HG03565 (cell line): ENCODE measurements at regions not wholly inside any gene's neighbourhood (a gene's known extent, or its start where the extent isn't known, plus 50 kb on each side); places are given as distances from the start of the nearest gene placed in this dataset.

Experiments used
- ATAC-seq: cut with Tn5 transposase; IDR thresholded peaks from one replicate; pipeline ENCODE4 v1.9.1; 2021; ENCODE audit warnings: mild to moderate bottlenecking, moderate library complexity; ENCODE audit not compliant: unreplicated experiment

DNA sequence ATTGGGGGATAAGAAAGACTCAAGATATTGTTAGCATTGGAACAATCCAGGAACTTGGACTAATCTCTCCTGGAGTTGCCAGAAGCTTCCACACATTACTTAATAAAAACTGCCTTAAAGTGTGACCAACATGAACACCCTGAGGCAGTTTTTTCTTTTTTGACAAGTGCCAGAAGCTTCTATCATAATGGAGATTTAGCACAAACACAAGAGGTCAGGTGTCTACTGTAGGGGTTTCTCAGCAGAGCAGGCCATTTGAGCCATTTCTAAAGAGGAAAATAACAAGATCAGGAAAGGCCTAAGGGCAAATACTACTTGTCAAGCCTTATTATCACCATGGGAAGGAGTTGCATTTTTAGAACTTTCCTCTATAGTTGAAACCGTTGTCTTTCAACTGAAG is 361.5 kb downstream of the EPM2A start:
- ATAC-seq, result no peak

DNA sequence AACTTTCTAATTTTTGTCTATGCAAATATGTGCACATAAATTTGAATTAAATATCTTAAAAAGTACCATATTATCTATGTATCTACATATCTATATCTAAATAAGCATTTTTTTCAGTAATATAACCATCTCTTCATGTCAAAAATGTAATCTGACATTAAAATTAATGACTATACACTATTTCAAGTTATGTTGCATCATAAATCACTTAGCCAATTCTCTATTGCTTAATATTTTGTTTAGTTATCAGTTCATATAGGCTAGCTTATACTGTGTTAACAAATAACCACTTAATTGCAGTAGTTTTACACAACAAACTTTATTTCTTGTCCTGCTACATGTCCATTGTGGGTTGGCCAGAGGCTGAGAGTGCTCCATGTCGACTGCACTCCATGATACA is 360.8 kb downstream of the EPM2A start:
- no peak for ATAC-seq

DNA sequence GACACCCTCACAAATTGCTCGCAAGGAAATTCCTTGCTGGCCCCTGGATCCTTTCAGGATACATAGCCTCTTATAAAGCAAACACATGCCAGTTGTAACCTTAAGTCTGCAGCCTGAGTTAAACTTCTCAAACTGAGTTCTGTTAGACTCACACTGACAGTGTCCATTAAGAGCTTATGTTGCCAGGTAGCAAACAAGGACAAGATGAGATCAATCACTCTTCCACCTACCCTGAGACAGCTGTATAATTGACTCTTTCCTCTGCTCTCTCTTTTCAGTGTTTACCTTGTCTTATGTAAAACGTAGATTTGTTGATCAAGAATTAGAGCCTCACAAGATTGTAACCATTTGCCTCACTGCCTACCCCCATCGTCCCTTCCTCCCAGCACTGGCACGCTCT is 359.8 kb downstream of the EPM2A start:
- no peak for ATAC-seq

DNA sequence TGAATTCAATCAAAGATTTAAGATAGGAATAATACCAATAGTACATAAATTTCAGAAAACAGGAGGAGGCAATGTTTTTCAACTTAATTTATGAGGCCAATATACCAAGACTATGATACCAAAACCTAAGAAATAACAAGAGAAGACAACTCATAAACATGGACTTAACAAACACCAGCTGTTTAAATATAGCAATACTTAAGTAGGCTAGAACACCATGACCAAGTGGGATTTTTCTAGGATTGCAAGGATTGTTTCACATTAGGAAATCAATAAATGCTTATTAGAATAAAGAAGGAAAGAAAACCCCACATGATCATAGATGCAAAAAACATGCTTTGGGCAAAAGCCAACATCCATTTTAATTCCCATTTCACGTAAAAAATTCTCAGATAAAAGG is 355.1 kb downstream of the EPM2A start:
- ATAC-seq, result no peak

DNA sequence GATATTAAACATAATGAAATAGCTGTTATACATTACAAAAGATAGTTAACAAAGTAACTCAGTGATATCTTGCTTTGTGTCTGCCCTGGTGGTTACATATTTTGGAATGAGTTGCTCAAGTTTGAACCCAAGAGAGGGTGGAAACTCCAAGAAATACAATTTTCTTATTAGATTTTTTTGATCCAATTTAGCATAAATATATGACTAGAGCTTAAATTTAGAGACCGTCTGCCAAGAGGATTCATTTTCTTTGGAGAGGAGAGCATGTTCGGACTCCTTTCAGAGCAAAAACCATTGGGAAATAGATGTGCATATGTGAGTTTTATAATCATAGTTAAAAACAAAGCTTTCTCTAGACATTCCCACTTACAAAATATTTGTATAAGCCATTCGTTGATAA is 353.4 kb downstream of the EPM2A start:
- ATAC-seq, result no peak

DNA sequence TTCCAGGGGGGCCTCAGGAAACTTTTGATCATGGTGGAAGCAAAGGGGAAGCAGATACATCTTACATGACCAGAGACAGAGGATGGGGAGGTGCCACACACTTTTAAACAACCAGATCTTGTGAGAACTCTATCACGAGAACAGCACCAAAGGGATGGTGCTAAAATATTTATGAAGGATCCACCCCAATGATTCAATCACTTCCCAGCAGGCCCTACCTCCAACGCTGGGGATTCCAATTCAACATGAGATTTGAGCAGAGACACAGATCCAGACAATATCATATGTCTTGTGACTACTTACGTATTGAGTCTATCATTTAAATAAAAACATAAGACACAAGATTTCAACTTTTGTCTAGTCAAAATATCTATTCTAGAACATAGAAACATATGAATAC is 351.9 kb downstream of the EPM2A start:
- ATAC-seq, result no peak

DNA sequence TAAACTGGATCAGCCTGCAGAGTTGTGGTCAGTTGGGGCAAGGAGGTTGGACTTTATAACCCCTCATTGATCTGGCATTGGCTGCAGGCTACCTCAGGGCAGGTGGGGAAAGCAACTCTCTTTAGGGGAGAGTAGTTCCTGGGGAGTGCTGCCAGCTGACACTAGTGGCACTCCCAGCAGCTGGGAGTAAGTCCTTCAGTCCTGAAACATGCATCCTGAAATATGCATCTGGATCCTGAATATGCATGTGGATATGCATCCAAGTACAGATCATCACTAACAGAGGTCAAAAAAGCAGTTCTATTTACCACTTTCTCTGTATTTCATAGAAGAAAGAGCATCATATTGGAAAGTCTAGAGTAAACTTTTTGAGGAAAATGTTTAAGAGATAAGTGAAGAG is 350.8 kb downstream of the EPM2A start:
- no peak for ATAC-seq

DNA sequence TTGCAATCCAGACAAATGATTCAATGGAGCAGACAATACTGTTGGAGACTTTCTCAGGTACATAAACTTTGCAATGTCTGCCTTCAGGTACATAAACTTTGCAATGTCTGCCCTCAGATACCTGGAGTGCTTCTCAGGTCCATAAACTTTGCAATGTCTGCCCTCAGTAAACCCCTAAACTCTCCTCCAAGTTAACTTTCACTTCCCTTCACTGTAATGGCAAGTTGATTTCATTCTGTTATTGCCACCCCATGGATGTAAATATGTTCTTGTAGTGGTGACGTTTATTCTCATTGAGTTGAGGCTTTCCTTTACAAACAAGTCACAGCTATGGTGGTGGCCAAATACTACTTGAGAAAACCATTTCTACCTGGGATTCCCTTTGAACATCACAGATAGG is 338.8 kb downstream of the EPM2A start:
- ATAC-seq, result no peak

DNA sequence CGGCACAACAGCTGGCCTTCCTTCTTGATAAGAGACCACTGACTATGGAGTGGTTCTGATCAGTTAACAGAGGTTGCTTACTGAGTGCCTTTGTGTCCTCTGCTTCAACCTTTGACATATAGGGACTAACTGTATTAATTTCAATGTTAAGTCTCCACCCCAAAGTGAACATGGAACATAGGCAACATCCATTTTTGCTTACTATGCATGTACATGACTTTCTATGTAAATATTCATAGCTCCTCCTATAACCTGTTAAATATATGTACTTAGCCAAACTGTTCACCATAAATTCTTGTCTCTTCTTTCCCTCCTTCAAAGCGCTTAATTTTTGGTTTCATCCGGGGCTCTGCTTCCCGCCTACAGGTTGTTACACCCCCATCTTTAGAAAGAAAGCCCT is 334.8 kb downstream of the EPM2A start:
- ATAC-seq, result no peak

DNA sequence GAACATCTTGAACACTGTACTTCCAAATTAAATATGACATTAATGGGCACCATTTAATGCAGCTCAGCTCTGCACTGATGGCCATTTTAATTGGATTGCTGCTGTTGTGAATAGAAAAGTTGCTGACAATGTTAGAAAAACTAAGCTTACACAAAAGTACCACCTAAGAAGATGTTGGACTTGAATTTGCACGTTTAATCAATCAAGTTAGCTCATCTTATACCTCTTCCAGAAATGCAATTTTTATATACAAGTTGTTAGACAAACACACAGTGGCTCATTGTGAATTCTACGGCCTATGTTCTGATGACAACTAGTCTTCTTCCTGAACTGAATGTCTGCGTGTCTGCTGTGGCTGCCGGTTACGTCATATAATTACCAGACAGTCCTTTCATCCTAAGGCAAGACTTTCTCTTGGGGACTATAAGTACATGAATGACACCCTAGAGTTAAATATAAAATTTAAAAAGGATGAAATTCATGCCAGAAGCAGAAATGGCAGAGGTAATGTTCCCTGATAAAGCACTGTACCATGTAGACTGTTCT is 330.2 kb downstream of the EPM2A start:
- no peak for ATAC-seq

DNA sequence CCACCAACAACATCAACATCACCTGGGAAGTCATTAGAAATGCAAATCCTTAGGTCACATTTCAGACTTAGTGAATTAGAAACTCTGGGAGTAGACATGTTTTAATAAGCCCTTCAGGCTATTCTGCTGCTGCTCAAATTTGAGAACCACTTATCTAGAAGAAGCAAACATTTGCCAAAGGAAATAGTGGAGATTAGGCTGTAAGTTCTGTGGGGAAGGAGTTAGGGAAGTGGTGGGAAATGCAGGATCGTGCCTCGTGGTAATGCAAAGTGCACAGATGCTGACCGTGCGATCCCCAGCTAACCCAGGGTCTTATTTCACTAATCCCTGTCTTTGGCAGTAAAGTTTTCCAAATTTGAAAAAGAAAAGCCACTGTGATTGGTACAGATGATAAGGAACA is 328.5 kb downstream of the EPM2A start:
- ATAC-seq, result no peak

DNA sequence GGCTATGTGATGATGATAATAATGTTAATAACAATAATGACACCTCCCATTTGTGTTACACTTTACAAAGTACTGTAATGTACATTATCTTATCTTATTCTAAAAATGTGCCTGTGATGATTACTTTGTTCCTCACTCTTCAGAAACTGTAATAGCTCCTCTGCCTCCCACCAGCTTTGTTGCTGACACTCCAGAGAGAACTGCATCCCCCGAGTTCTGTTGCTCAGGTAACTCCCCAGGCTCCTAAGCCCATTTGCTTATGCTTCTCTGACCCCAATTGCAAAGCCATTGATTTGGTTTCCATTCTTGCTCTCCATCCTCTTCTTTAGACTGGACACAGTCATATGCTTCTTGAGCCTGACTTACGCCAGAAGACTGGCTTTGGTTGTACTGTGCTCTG is 319.7 kb downstream of the EPM2A start:
- no peak for ATAC-seq

DNA sequence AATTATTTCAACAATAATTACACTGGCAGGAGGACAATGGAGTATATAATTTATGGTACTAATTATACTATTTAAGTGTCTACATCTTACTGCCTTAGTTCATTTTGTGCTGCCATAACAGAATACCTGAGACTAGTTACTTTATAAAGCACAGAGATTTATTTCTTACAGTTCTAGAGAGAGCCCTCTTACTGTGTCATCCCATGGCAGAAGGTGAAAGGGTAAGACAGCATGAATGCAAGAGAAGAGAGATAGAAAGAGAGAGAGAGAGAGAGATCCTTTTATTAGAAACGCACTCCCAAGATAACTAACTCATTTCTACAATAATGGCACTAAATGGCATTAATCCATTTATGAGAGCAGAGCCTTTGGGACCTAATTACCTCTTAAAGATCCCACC is 314.7 kb downstream of the EPM2A start:
- no peak for ATAC-seq

DNA sequence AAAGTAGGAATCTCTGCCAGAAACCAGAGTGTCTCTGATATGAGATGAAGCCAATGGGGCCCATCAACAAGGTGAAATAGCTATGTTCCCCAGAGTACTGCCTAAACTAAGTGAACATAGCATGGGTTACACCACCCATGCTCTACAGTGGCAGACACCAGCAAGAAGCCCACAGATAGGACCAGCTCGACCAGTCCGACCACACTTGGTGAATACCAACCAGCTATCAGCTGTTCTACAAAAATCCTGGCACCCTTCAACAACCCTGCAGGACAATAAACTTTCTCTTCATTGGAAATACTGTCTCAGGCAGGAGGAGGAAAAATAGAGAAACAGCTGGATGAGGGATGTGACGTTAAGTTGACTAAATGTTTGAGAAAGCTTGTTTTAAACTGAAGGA is 311.4 kb downstream of the EPM2A start:
- ATAC-seq, result no peak

DNA sequence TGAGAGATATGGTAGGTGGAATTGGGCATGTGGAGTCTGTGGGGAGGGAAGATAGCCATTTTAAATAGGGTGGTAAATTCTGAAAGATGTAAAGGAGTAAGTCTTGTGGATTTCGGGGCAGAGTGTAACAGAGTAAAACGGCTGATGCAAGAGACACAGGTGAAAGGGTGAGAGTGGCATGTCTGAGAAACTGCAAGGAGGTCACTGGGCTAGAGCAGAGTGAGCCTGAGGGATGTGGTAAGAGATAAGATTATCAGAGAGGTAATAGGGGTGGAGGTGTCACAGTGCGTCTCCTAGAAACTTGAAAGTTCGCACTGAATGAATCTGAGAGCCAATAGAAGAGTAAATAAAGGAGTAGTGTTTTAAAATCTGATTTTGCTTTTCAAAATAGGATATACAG is 308.1 kb downstream of the EPM2A start:
- no peak for ATAC-seq

DNA sequence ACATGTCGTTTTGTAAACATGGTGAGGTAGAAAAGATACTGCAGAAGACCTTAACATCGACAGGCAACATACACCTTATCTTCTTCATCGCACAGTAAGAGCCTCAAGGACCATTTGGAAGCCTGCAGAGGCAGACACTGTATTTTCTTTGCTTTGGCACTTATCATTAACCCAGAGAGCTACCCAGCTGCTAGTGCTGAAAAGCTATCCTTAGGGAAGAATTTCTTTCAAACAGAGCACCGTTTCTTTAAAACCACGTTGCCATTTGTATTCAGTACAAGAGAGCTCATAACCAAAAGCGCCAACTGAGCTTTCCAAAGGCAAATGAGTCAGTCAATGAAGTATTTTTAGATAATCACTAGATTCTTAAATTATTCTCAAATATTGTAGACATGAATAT is 306.6 kb downstream of the EPM2A start:
- no peak for ATAC-seq

DNA sequence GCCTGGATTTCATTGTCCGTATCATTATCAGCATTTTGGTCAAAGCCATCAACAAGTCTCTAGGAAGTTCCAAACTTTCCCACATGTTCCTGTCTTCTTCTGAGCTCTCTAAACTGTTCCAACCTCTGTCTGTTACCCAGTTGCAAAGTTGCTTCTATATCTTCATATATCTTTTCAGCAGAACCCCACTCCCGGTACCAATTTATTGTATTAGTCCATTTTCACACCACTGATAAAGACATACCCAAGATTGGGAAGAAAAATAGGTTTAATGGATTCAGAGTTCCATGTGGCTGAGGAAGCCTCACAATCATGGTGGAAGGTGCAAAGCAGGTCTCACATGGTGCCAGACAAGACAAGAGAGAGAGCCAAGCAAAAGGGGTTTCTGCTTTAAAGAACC is 293.2 kb downstream of the EPM2A start:
- no peak for ATAC-seq

DNA sequence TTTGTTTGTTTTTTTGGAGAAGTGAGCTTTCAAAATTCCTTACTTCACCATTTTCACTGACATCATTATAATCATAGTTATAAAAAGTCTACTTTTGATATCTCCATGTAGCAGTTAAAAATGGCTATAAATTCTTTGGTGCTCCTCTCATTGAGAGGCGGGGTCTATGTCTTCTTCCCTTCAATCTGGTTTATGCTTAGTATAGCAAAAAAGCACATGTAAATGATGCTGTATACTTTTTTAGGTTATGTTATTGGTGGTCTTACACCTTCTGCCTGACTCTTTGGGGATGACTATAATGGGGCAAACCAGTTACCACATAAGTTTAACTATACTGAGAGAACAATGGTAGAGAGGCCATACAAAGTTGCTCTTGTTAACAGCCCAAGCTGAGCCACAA is 289.6 kb downstream of the EPM2A start:
- no peak for ATAC-seq

DNA sequence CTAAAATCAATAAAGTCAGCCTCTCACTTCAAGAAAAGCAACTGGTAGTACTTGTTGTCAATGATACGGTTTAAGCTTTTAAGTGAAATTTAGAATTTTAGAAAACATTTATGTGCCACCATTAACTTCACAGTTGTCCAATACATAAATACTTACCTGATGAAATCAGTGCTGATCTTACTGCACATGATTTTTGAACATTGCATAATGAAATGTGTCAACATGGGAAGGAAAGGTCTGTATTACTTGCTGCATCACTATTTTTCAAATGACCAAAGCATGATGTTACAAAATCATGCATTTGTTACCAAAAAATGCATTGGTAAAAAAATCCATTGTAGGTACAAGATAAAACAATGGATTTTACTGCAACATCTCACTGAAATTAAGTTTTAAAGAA is 284.3 kb downstream of the EPM2A start:
- ATAC-seq, result no peak

DNA sequence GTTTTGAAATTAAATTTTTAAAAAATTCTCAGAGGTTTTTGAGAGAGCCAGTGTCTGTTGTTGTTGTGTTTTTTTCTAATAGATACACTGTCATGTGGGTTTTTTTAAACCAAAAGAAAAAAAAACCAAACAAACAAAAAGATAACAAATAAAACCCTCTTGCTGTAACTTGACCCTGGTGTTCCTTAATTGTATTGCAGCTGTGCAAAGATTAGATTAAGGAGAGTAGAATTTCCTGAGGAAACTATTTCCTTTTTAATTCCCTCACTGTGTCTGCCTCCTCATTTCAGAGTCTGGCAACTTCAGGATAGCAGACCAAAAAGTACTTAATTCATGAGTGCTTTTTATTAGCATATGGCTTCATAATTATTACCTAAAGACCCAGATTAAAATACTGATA is 281.9 kb downstream of the EPM2A start:
- no peak for ATAC-seq

DNA sequence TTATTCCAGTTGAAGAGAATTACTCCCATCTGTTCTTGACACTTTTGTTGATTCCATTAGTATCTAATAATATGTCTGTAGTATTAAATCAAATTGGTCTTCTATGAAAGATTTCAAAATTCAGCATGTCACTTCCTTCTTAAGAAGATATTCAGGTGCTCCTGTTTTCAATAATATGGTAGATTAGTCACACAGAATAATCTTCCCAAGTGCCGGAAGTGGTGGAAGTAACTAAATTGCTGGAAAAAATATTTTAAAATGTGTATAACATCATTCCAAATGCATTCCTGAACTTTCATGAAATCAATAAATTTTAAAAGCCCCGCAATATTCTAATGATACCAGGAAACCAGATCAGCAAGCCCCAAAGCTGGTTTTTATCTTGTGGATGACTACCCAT is 281.3 kb downstream of the EPM2A start:
- ATAC-seq, result no peak

DNA sequence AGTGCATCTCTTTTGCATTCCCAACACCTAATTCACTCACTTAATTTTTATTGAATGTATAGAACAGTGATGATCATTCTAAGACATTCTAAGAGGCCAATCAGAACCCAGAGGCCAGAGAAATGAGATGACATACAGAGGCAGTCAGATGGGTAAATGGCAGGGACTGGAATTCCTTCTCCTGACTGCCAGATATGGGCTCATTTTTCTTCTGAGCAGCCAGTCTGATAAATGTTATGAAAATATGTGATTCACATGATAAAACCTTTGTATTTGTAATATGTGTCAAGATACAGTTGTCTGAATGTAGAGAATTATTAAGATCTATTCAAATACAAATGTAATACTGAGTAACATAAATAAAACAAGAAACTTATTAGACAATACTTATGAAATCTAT is 277.8 kb downstream of the EPM2A start:
- no peak for ATAC-seq

DNA sequence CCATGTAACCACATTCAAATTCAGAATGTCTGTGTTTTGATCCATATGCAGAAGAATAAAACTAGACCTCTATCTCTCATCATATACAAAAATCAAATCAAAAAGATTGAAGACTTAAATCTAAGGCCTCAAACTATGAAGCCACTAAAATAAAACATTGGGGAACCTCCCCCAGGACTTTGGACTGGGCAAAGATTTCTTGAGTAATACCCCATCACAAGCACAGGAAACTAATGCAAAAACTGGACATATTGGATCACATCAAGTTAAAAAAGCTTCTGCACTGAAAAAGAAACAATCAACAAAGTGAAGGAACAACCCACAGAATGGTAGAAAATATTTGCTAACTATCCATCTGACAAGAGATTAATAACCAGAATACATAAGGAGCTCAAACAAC is 266.8 kb downstream of the EPM2A start:
- no peak for ATAC-seq

DNA sequence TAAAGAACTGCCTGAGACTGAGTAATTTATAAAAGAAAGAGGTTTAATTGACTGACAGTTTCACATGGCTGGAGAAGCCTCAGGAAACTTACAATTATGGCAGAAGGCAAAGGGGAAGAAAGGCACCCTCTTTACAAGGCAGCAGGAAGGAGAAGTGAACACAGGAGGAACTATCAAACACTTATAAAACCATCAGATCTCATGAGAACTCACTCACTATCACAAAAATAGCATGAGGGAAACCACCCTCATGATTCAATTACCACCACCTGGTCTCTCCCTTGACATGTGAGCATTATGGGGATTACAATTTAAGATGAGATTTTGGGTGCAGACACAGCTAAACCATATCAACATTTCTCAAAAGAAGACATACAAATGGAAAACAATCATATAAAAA is 266.3 kb downstream of the EPM2A start:
- no peak for ATAC-seq
